GM12891 (cell line): ENCODE measurements at regions not wholly inside any gene's neighbourhood (a gene's known extent, or its start where the extent isn't known, plus 50 kb on each side); places are given as distances from the start of the nearest gene placed in this dataset.

Experiments used
- PAX5 ChIP-seq: IDR thresholded peaks from 2 replicates; pipeline ENCODE4 v1.6.1; 2011; ENCODE audit warnings: low read length, moderate library complexity, mild to moderate bottlenecking; ENCODE audit not compliant: insufficient read depth, severe bottlenecking
- POLR2A ChIP-seq: IDR thresholded peaks from 2 replicates; pipeline ENCODE4 v1.6.1; 2011; ENCODE audit warnings: low read depth, low read length, control low read depth
- POLR2AphosphoS5 ChIP-seq: IDR thresholded peaks from 2 replicates; pipeline ENCODE4 v1.6.1; 2011; ENCODE audit warnings: low read depth, low read length, control low read depth
- POU2F2 ChIP-seq: IDR thresholded peaks from 2 replicates; pipeline ENCODE4 v1.6.1; 2011; ENCODE audit warnings: low read depth, mild to moderate bottlenecking, control low read depth, low read length, moderate library complexity
- TAF1 ChIP-seq: IDR thresholded peaks from 2 replicates; pipeline ENCODE4 v1.6.1; 2011; ENCODE audit warnings: low read depth, low read length, control low read depth

GRCh38 chr1:101394041-101394440 lies 157.2 kb downstream of the S1PR1 start:
- no peak for TF ChIP-seq POLR2AphosphoS5
- no peak for TF ChIP-seq PAX5
- no peak for TF ChIP-seq POLR2A
- TF ChIP-seq POU2F2: no peak
- no peak for TF ChIP-seq TAF1
